ENCODE measurements at regions not wholly inside any gene's neighbourhood (a gene's known extent, or its start where the extent isn't known, plus 50 kb on each side); places are given as distances from the start of the nearest gene placed in this dataset.

GRCh38 chr11:130815097-130815802 is 101.0 kb downstream of the SNX19 start:
- no peak overlapping the region for H3K4me3 ChIP-seq (ENCODE audit: low read length)
- no peak for DNase-seq (ENCODE audit: low read depth)
- TF ChIP-seq, protein P1, sequence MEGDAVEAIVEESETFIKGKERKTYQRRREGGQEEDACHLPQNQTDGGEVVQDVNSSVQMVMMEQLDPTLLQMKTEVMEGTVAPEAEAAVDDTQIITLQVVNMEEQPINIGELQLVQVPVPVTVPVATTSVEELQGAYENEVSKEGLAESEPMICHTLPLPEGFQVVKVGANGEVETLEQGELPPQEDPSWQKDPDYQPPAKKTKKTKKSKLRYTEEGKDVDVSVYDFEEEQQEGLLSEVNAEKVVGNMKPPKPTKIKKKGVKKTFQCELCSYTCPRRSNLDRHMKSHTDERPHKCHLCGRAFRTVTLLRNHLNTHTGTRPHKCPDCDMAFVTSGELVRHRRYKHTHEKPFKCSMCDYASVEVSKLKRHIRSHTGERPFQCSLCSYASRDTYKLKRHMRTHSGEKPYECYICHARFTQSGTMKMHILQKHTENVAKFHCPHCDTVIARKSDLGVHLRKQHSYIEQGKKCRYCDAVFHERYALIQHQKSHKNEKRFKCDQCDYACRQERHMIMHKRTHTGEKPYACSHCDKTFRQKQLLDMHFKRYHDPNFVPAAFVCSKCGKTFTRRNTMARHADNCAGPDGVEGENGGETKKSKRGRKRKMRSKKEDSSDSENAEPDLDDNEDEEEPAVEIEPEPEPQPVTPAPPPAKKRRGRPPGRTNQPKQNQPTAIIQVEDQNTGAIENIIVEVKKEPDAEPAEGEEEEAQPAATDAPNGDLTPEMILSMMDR (conservative IDR thresholded peaks at IDR 0.05; ENCODE audit: low read length): no peak

DNA sequence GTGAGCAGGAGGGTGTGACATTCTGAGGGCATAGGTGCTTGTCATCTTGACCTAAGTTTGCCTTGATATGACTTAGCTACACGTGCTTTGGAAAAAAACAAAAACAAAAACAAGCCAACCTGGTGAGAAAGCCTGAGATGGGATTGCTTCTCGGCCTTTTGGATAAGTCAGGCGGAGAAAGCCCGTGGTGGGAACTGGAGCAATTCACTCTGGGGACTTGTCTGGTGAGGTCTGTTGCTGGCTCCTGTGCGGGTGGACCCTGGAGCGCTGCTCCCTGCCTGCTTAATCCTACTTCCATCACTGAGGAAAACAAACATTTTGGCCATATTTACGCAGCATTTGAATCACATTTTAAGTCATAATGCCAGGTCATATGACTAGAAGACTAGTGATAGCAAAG is 100.3 kb downstream of the SNX19 start:
- no peak overlapping the region for H3K4me3 ChIP-seq (ENCODE audit: low read length)
- DNase-seq (ENCODE audit: low read depth): no peak
- TF ChIP-seq, protein P1 (conservative IDR thresholded peaks at IDR 0.05; ENCODE audit: low read length): no peak

DNA sequence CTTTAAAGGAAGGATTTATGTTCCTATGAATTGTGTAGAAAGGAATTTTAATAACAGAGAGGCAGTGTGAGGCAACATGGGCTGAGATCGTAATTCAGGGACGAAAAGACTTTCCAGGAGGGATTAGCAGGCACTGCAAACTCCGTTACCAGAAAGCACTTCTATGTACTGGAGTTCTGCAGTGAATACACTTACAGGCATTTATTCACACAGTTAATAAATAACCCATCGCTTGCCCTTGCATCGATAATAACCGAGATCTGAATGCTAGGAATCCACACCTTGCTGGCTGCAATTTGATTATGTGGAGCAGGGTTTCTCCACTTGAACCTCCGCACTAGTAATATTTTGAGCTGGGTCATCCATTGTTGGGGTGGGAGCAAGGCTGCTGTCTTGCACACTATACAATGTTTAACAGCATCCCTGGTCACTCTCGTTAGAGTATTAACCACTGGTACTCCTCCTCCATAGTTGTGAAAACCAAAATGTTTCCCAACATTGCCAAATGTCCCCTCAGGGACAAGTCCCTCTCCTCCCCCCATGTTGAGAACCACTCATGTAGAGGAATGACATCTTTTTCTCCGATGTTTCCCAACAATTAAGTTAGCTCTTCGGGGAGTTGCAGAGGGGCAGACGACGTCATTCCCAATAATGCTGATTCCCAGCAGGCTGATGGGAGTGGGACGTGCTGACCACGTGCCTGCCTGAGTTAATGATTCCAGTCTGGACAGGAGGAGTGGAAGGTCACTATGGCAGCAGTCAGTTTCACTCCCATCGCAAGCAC is 99.5 kb downstream of the SNX19 start:
- H3K4me3 ChIP-seq (ENCODE audit: low read length): no peak overlapping the region
- TF ChIP-seq, protein P1 (conservative IDR thresholded peaks at IDR 0.05; ENCODE audit: low read length): no peak
- DNase-seq (ENCODE audit: low read depth): peak; percentile 62

DNA sequence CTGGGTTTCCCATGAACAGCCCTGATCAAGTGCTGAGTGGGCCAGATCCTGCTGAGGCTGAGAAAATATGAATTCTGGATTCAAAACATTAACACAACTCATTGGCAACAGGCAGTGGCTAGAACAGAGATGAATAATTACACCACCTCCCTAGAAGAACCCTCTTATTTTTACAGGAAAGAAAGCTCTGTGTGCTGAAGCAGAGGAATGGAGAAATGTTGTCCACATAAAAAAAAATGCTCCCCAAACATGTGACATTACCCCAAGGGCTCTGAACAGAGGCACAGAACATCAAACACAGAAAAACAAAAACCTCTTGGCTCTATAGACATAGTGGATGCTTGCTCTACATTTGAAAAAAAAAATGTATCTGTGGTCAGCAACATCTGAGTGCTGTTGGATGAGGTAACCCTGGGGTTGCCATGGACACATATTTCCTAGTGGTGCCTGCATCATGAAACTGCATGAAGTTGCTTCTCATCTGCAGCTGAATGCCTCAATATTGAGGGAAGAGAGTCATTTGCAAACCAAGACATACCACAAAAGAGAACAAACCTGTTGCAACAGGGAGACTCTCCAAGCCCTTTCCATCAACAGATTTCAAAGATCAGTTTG is 98.8 kb downstream of the SNX19 start:
- DNase-seq (ENCODE audit: low read depth): peak; percentile 93
- no peak overlapping the region for H3K4me3 ChIP-seq (ENCODE audit: low read length)
- TF ChIP-seq, protein P1 (conservative IDR thresholded peaks at IDR 0.05; ENCODE audit: low read length): no peak

GRCh38 chr11:130819625-130820024 is 96.7 kb downstream of the SNX19 start:
- TF ChIP-seq, protein P1 (conservative IDR thresholded peaks at IDR 0.05; ENCODE audit: low read length): no peak
- H3K4me3 ChIP-seq (ENCODE audit: low read length): no peak overlapping the region
- DNase-seq (ENCODE audit: low read depth): peak; percentile 56

Measured in AG10803 (cell line).